ENCODE measurements at regions not wholly inside any gene's neighbourhood (a gene's known extent, or its start where the extent isn't known, plus 50 kb on each side); places are given as distances from the start of the nearest gene placed in this dataset.
"Not testable (repeated sequence)": the region's sequence is repeated elsewhere in the genome, so short reads cannot be mapped to it uniquely, and the experiment has no call there.

- Mint-ChIP-seq H3K4me3 (ENCODE audit: unreplicated experiment) (no peak overlapping the region), H3K27me3 (ENCODE audit: unreplicated experiment) (no peaks in the 10 kb centered on the region), H3K9me3 (ENCODE audit: unreplicated experiment) (no peaks in the 10 kb centered on the region), H3K4me1 (ENCODE audit: low read depth, unreplicated experiment) (peaks cover 1% of the 10 kb centered on the region), H3K27ac (ENCODE audit: unreplicated experiment) (no peak overlapping the region), H3K36me3 (ENCODE audit: unreplicated experiment) (no peaks in the 10 kb centered on the region)
- no peak for TF ChIP-seq CTCF (IDR thresholded peaks at IDR 0.05; ENCODE audit: partially characterized antibody, unreplicated experiment)
- no peak for DNase-seq
Measured at GRCh38 chr12:67085699-67086098, 183.5 kb upstream of the CAND1 start.

- no peaks in the 10 kb centered on the region for H3K4me1 Mint-ChIP-seq (ENCODE audit: low read depth, unreplicated experiment)
- no peaks in the 10 kb centered on the region for H3K27me3 Mint-ChIP-seq (ENCODE audit: unreplicated experiment)
- TF ChIP-seq CTCF (IDR thresholded peaks at IDR 0.05; ENCODE audit: partially characterized antibody, unreplicated experiment), result no peak
- H3K4me3 Mint-ChIP-seq (ENCODE audit: unreplicated experiment), result no peak overlapping the region
- H3K9me3 Mint-ChIP-seq (ENCODE audit: unreplicated experiment), result no peaks in the 10 kb centered on the region
- no peaks in the 10 kb centered on the region for H3K36me3 Mint-ChIP-seq (ENCODE audit: unreplicated experiment)
- no peak for DNase-seq
- H3K27ac Mint-ChIP-seq (ENCODE audit: unreplicated experiment), result no peak overlapping the region
Measured at GRCh38 chr12:67086116-67086515, 183.0 kb upstream of the CAND1 start.

- DNase-seq, result no peak
- Mint-ChIP-seq H3K36me3 (ENCODE audit: unreplicated experiment) (no peaks in the 10 kb centered on the region), H3K4me3 (ENCODE audit: unreplicated experiment) (no peak overlapping the region), H3K27ac (ENCODE audit: unreplicated experiment) (no peak overlapping the region), H3K4me1 (ENCODE audit: low read depth, unreplicated experiment) (no peaks in the 10 kb centered on the region), H3K9me3 (ENCODE audit: unreplicated experiment) (no peaks in the 10 kb centered on the region), H3K27me3 (ENCODE audit: unreplicated experiment) (no peaks in the 10 kb centered on the region)
- no peak for TF ChIP-seq CTCF (IDR thresholded peaks at IDR 0.05; ENCODE audit: partially characterized antibody, unreplicated experiment)
Measured at GRCh38 chr12:67088401-67089118, 180.6 kb upstream of the CAND1 start.

GRCh38 chr12:67091204-67091603, 178.0 kb upstream of the CAND1 start:
- no peak for DNase-seq
- no peak for TF ChIP-seq CTCF (IDR thresholded peaks at IDR 0.05; ENCODE audit: partially characterized antibody, unreplicated experiment)
- Mint-ChIP-seq H3K27ac (ENCODE audit: unreplicated experiment) (no peak overlapping the region), H3K36me3 (ENCODE audit: unreplicated experiment) (no peaks in the 10 kb centered on the region), H3K4me3 (ENCODE audit: unreplicated experiment) (no peak overlapping the region), H3K9me3 (ENCODE audit: unreplicated experiment) (no peaks in the 10 kb centered on the region), H3K27me3 (ENCODE audit: unreplicated experiment) (no peaks in the 10 kb centered on the region), H3K4me1 (ENCODE audit: low read depth, unreplicated experiment) (no peaks in the 10 kb centered on the region)

- no peaks in the 10 kb centered on the region for H3K4me1 Mint-ChIP-seq (ENCODE audit: low read depth, unreplicated experiment)
- no peak overlapping the region for H3K27ac Mint-ChIP-seq (ENCODE audit: unreplicated experiment)
- no peaks in the 10 kb centered on the region for H3K27me3 Mint-ChIP-seq (ENCODE audit: unreplicated experiment)
- H3K36me3 Mint-ChIP-seq (ENCODE audit: unreplicated experiment), result no peaks in the 10 kb centered on the region
- DNase-seq, result no peak
- H3K4me3 Mint-ChIP-seq (ENCODE audit: unreplicated experiment), result no peak overlapping the region
- H3K9me3 Mint-ChIP-seq (ENCODE audit: unreplicated experiment), result no peaks in the 10 kb centered on the region
- no peak for TF ChIP-seq CTCF (IDR thresholded peaks at IDR 0.05; ENCODE audit: partially characterized antibody, unreplicated experiment)
Measured at GRCh38 chr12:67091678-67092077, 177.5 kb upstream of the CAND1 start.

- H3K36me3 Mint-ChIP-seq (ENCODE audit: unreplicated experiment); H3K9me3 Mint-ChIP-seq (ENCODE audit: unreplicated experiment); H3K27ac Mint-ChIP-seq (ENCODE audit: unreplicated experiment); H3K27me3 Mint-ChIP-seq (ENCODE audit: unreplicated experiment); DNase-seq; H3K4me1 Mint-ChIP-seq (ENCODE audit: low read depth, unreplicated experiment); H3K4me3 Mint-ChIP-seq (ENCODE audit: unreplicated experiment): not testable (repeated sequence)
Measured at GRCh38 chr12:67092934-67093333, 176.2 kb upstream of the CAND1 start.
